ENCODE measurements at regions not wholly inside any gene's neighbourhood (a gene's known extent, or its start where the extent isn't known, plus 50 kb on each side); places are given as distances from the start of the nearest gene placed in this dataset.

GRCh38 chr2:35067420-35067819 is 1288.2 kb upstream of the CRIM1 start:
- TF ChIP-seq, protein P1, sequence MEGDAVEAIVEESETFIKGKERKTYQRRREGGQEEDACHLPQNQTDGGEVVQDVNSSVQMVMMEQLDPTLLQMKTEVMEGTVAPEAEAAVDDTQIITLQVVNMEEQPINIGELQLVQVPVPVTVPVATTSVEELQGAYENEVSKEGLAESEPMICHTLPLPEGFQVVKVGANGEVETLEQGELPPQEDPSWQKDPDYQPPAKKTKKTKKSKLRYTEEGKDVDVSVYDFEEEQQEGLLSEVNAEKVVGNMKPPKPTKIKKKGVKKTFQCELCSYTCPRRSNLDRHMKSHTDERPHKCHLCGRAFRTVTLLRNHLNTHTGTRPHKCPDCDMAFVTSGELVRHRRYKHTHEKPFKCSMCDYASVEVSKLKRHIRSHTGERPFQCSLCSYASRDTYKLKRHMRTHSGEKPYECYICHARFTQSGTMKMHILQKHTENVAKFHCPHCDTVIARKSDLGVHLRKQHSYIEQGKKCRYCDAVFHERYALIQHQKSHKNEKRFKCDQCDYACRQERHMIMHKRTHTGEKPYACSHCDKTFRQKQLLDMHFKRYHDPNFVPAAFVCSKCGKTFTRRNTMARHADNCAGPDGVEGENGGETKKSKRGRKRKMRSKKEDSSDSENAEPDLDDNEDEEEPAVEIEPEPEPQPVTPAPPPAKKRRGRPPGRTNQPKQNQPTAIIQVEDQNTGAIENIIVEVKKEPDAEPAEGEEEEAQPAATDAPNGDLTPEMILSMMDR (IDR thresholded peaks at IDR 0.05), result no peak
- TF ChIP-seq POLR2A (IDR thresholded peaks at IDR 0.05), result no peak

Measured in right lobe of liver (tissue), 4 donors.